ENCODE measurements at regions not wholly inside any gene's neighbourhood (a gene's known extent, or its start where the extent isn't known, plus 50 kb on each side); places are given as distances from the start of the nearest gene placed in this dataset.
"Not testable (repeated sequence)": the region's sequence is repeated elsewhere in the genome, so short reads cannot be mapped to it uniquely, and the experiment has no call there.

DNA sequence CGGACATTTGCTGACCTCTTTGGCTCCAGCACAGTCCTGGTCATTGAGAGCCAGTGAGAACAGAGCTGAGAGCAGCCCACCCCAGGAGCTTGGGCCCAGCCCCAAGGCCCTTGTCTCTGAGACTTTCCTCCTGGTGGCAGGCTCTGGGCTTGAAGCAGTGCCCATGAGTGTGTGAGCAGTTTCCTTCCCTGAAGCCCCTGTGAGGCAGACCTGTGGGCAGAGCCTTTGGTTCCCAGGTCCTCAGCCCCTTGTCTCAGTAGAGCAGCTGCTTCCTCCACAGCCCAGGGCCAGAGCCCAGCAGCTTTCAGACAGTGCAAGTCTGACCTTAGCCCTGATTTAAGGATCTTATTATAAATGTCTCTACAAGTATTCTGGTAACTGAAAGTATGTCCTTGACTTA is 1185.0 kb downstream of the RPIA start:
- H3K9me3 ChIP-seq (ENCODE audit: control insufficient read depth in 1 of 2, insufficient read depth in 1 of 2, low read length in 2 of 2); DNase-seq; H3K36me3 Mint-ChIP-seq (ENCODE audit: low read depth); H3K4me1 Mint-ChIP-seq (ENCODE audit: low read depth); H3K4me3 ChIP-seq (ENCODE audit: low read length); H3K27ac ChIP-seq (ENCODE audit: low read depth in 1 of 2, low read length in 2 of 2); H3K9me3 Mint-ChIP-seq; H3K4me1 ChIP-seq (ENCODE audit: insufficient read depth, low read length); H3K4me3 Mint-ChIP-seq; H3K27ac Mint-ChIP-seq; CTCF ChIA-PET; H3K27me3 ChIP-seq (ENCODE audit: control insufficient read depth in 1 of 2, insufficient read depth in 2 of 2, low read length in 2 of 2); H3K27me3 Mint-ChIP-seq; H3K36me3 ChIP-seq (ENCODE audit: insufficient read depth, low read length); ATAC-seq (ENCODE audit: poor library complexity); POLR2A ChIA-PET; intact Hi-C loops (cut with DNase I, micrococcal nuclease): not testable (repeated sequence)

DNA sequence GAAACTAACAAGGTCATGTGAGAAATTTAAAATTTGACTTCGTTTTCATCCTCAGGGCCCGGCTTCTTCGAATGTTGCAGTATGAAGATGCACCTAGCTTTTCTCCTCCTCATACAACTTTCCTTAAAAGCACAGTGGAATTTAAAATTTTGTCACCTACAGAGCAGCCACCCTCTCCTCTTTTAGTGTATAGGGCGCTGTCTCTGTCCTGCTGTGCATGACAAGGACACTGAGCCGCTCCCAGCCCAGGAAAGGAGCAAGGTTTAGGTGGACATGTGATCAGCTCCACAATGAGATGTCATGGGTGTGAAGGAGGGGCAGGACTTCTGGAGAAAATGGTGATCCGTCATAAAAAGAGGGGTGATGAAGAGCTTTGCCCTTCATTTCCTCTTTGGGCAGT is 1185.4 kb downstream of the RPIA start:
- H3K4me1 Mint-ChIP-seq (ENCODE audit: low read depth), result not testable (repeated sequence)

DNA sequence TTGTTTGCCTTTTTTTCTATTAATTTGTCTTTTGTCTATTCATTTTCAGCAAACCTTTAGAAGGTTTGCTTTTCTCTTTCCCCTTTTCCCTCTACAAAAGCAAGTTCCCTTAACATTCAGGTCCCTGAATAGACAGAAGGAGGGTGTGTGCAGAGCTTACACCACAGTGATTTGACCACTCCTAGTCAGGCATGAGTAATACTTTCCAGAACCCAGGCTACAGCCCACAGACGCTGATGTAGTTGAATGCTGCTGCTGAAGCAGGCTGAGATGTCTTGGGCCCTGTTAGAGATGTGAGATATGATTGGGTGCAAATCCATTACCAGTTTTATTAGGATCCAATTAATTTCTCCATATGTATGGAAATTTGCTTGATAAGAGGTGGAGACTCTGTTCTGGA is 1191.4 kb downstream of the RPIA start:
- H3K27ac ChIP-seq (ENCODE audit: low read depth in 1 of 2, low read length in 2 of 2); H3K36me3 ChIP-seq (ENCODE audit: insufficient read depth, low read length); DNase-seq; ATAC-seq (ENCODE audit: poor library complexity); H3K27me3 Mint-ChIP-seq; H3K9me3 Mint-ChIP-seq; H3K4me1 Mint-ChIP-seq (ENCODE audit: low read depth); POLR2A ChIA-PET; H3K36me3 Mint-ChIP-seq (ENCODE audit: low read depth); H3K27me3 ChIP-seq (ENCODE audit: control insufficient read depth in 1 of 2, insufficient read depth in 2 of 2, low read length in 2 of 2); CTCF ChIA-PET; intact Hi-C loops (cut with DNase I, micrococcal nuclease); H3K4me3 Mint-ChIP-seq; H3K4me3 ChIP-seq (ENCODE audit: low read length); H3K9me3 ChIP-seq (ENCODE audit: control insufficient read depth in 1 of 2, insufficient read depth in 1 of 2, low read length in 2 of 2); H3K4me1 ChIP-seq (ENCODE audit: insufficient read depth, low read length); H3K27ac Mint-ChIP-seq: not testable (repeated sequence)

More for the DNA sequence above, 1185.4 kb downstream of the RPIA start:
- POLR2A ChIA-PET; H3K4me3 ChIP-seq (ENCODE audit: low read length); H3K36me3 ChIP-seq (ENCODE audit: insufficient read depth, low read length); H3K4me3 Mint-ChIP-seq; H3K27me3 ChIP-seq (ENCODE audit: control insufficient read depth in 1 of 2, insufficient read depth in 2 of 2, low read length in 2 of 2); DNase-seq; H3K4me1 ChIP-seq (ENCODE audit: insufficient read depth, low read length); H3K9me3 ChIP-seq (ENCODE audit: control insufficient read depth in 1 of 2, insufficient read depth in 1 of 2, low read length in 2 of 2); H3K27ac Mint-ChIP-seq; H3K27me3 Mint-ChIP-seq; H3K27ac ChIP-seq (ENCODE audit: low read depth in 1 of 2, low read length in 2 of 2); CTCF ChIA-PET; H3K9me3 Mint-ChIP-seq; intact Hi-C loops (cut with DNase I, micrococcal nuclease); ATAC-seq (ENCODE audit: poor library complexity); H3K36me3 Mint-ChIP-seq (ENCODE audit: low read depth): not testable (repeated sequence)

DNA sequence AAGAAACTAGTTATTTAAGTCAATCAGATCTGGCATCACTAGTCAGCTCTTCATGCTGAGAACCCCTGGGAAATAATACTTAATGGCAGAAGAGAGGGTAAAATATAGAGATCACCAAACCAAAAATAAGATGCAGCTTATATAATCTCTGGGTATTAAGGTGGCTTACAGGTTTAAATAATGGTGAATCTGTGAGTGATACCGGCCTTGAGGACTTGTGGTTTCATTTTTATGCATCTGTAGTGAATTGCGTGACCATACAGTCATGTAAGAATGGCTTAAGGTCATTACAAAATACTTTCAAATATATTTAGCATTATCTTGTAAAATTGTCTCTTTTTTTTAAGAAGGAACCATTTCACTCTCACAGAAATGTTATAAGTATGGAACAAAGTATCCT is 1192.2 kb downstream of the RPIA start:
- POLR2A ChIA-PET; H3K27ac Mint-ChIP-seq; H3K27me3 Mint-ChIP-seq; H3K4me3 ChIP-seq (ENCODE audit: low read length); DNase-seq; H3K27ac ChIP-seq (ENCODE audit: low read depth in 1 of 2, low read length in 2 of 2); H3K4me3 Mint-ChIP-seq; H3K36me3 ChIP-seq (ENCODE audit: insufficient read depth, low read length); H3K36me3 Mint-ChIP-seq (ENCODE audit: low read depth); CTCF ChIA-PET; H3K4me1 ChIP-seq (ENCODE audit: insufficient read depth, low read length); ATAC-seq (ENCODE audit: poor library complexity); intact Hi-C loops (cut with DNase I, micrococcal nuclease); H3K4me1 Mint-ChIP-seq (ENCODE audit: low read depth); H3K27me3 ChIP-seq (ENCODE audit: control insufficient read depth in 1 of 2, insufficient read depth in 2 of 2, low read length in 2 of 2); H3K9me3 Mint-ChIP-seq; H3K9me3 ChIP-seq (ENCODE audit: control insufficient read depth in 1 of 2, insufficient read depth in 1 of 2, low read length in 2 of 2): not testable (repeated sequence)

DNA sequence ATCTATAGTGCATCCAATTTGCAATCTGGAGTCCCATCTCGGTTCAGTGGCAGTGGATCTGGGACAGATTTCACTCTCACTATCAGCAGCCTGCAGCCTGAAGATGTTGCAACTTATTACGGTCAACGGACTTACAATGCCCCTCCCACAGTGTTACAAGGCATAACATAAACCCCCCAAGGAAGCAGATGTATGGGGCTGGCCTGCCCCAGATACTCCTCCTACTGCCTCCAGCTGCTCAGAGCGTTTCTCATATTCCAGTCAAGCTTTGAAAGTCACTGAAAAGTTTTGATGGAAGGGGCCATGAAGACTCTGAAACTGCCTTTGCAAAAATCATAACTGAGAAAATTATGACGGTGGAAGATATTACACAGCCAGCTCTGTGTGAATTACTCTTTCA is 1193.6 kb downstream of the RPIA start:
- H3K4me1 Mint-ChIP-seq (ENCODE audit: low read depth); POLR2A ChIA-PET; H3K27ac ChIP-seq (ENCODE audit: low read depth in 1 of 2, low read length in 2 of 2); H3K27me3 ChIP-seq (ENCODE audit: control insufficient read depth in 1 of 2, insufficient read depth in 2 of 2, low read length in 2 of 2); DNase-seq; H3K9me3 Mint-ChIP-seq; H3K27ac Mint-ChIP-seq; H3K36me3 ChIP-seq (ENCODE audit: insufficient read depth, low read length); H3K4me3 ChIP-seq (ENCODE audit: low read length); H3K4me3 Mint-ChIP-seq; H3K4me1 ChIP-seq (ENCODE audit: insufficient read depth, low read length); H3K36me3 Mint-ChIP-seq (ENCODE audit: low read depth); intact Hi-C loops (cut with DNase I, micrococcal nuclease); CTCF ChIA-PET; H3K27me3 Mint-ChIP-seq; ATAC-seq (ENCODE audit: poor library complexity); H3K9me3 ChIP-seq (ENCODE audit: control insufficient read depth in 1 of 2, insufficient read depth in 1 of 2, low read length in 2 of 2): not testable (repeated sequence)

DNA sequence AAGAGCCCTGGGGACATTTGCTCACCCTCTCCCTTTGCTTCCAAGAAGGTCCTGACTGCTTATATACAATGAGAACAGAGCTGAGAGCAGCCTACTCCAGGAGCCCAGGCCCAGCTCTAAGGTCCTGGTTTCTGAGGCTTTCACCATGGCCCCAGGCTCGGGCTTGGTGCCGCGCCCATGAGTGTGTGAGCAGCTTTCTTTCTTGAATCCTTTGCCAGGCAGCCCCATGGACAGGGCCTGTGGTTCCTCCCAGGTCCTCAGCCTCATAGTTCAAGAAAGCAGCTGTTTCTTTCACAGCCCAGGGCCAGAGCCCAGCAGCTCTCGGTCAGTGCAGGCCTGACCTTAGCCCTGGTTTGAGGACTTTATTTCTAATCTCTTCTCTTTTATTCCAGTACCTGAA is 1197.2 kb downstream of the RPIA start:
- H3K4me3 Mint-ChIP-seq; H3K9me3 ChIP-seq (ENCODE audit: control insufficient read depth in 1 of 2, insufficient read depth in 1 of 2, low read length in 2 of 2); H3K27me3 Mint-ChIP-seq; H3K9me3 Mint-ChIP-seq; H3K27me3 ChIP-seq (ENCODE audit: control insufficient read depth in 1 of 2, insufficient read depth in 2 of 2, low read length in 2 of 2); H3K27ac ChIP-seq (ENCODE audit: low read depth in 1 of 2, low read length in 2 of 2); CTCF ChIA-PET; H3K4me1 ChIP-seq (ENCODE audit: insufficient read depth, low read length); H3K27ac Mint-ChIP-seq; intact Hi-C loops (cut with DNase I, micrococcal nuclease); H3K4me1 Mint-ChIP-seq (ENCODE audit: low read depth); H3K36me3 Mint-ChIP-seq (ENCODE audit: low read depth); H3K4me3 ChIP-seq (ENCODE audit: low read length); DNase-seq; H3K36me3 ChIP-seq (ENCODE audit: insufficient read depth, low read length); POLR2A ChIA-PET; ATAC-seq (ENCODE audit: poor library complexity): not testable (repeated sequence)

DNA sequence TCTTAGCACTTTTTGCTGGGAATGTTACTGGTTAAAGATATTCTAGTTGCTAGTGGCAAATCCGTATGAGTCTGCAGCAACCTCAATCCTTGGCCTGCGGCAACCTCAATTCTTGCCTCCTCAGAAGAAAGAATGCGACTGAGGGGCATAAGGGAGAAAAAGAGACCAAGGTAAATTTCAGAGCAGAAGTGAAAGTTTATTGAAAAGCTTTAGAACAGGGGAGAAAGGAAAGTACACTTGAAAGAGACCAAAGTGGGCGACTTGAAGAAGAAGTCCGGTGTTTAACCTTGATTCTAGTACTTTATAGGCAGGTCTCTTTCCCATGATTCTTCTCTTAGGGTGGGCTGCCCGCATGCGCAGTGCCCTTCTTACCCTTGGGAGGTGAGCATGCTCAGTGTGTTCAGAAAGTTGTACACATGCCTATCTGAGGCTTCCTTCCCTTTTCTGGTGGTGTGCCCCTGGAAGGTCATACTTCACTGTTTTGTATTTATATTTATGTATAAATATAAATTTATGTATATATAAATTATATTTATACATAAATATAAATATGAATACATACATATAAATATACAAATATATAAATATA is 1198.8 kb downstream of the RPIA start:
- H3K27ac Mint-ChIP-seq; H3K27ac ChIP-seq (ENCODE audit: low read depth in 1 of 2, low read length in 2 of 2); POLR2A ChIA-PET; H3K9me3 ChIP-seq (ENCODE audit: control insufficient read depth in 1 of 2, insufficient read depth in 1 of 2, low read length in 2 of 2); H3K27me3 Mint-ChIP-seq; H3K4me3 Mint-ChIP-seq; intact Hi-C loops (cut with DNase I, micrococcal nuclease); DNase-seq; H3K36me3 ChIP-seq (ENCODE audit: insufficient read depth, low read length); CTCF ChIA-PET; H3K36me3 Mint-ChIP-seq (ENCODE audit: low read depth); H3K4me1 ChIP-seq (ENCODE audit: insufficient read depth, low read length); H3K4me3 ChIP-seq (ENCODE audit: low read length); H3K9me3 Mint-ChIP-seq; H3K4me1 Mint-ChIP-seq (ENCODE audit: low read depth); H3K27me3 ChIP-seq (ENCODE audit: control insufficient read depth in 1 of 2, insufficient read depth in 2 of 2, low read length in 2 of 2); ATAC-seq (ENCODE audit: poor library complexity): not testable (repeated sequence)
